NCI-H526 treated with DMSO at 0.1 percent for 48 hours (cell line): ENCODE measurements at regions not wholly inside any gene's neighbourhood (a gene's known extent, or its start where the extent isn't known, plus 50 kb on each side); places are given as distances from the start of the nearest gene placed in this dataset.
"Not testable (repeated sequence)": the region's sequence is repeated elsewhere in the genome, so short reads cannot be mapped to it uniquely, and the experiment has no call there.

Source experiments
- DNase-seq: peaks from one replicate; lab custom pipeline; 2025; lab: John Stamatoyannopoulos, UW

DNA sequence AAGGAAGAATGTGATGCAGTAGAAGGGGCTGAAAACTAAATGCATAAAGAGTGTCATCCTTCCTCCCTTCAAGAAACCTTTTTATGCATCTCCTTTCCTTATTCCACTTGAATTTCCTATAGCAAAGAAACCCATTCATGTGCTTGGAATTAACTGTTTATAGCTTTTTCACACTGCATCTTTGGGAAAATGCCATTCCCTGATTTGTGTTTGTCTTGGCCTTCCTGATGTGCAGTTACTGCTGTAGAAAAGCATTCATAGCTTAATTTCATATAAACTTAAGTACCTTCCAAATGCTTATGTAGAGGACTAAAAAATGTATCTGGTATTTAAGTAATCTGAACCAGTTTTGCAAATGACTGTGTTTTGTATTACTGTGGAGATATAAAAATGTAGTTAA lies 61.8 kb downstream of the SDR9C7 start:
- no peak for DNase-seq

GRCh38 chr12:56867216-56867615 lies 67.0 kb downstream of the SDR9C7 start:
- no peak for DNase-seq

DNA sequence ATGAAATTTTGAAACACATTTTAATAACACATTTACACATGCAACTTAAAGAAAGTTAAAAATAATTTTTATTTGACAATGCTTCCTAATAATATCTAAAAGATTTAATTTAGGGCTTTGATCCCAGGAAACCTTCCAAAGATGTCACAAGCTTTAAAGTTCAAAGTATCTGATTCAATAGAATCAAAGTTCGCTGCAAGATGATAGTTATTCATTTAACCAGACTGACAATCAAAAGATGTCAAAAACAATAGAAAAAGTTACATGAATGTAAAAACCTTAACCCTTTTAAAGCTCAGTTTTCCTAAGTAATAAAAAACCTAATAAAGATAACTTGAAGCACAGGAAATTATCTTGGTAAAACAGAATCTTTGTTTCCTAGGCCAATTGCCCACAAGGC lies 67.7 kb downstream of the SDR9C7 start:
- DNase-seq = no peak

DNA sequence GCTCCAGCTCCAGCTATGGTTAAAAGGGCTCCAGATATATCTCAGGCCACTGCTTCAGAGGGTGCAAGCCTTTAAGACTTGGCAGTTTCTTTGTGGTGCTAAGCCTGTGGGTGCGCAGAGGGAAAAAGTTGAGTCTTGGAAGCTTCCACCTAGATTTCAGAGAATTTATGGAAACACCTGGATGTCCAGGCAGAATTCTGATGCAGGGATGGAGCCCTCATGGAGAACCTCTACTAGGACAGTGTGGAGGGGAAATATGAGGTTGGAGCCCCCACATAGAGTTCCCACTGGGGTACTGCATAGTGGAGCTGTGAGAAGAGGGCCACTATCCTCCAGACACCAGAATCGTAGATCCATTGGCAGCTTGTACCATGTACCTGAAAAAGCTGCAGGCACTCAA lies 69.9 kb downstream of the SDR9C7 start:
- DNase-seq = no peak

GRCh38 chr12:56863789-56864188 lies 70.4 kb downstream of the SDR9C7 start:
- no peak for DNase-seq

- DNase-seq = no peak
Observed at GRCh38 chr12:56862264-56862663, 71.9 kb downstream of the SDR9C7 start.

GRCh38 chr12:56853392-56853978 lies 80.7 kb downstream of the SDR9C7 start:
- DNase-seq = not testable (repeated sequence)

- DNase-seq = no peak
Observed at GRCh38 chr12:56851462-56851861, 82.7 kb downstream of the SDR9C7 start.

DNA sequence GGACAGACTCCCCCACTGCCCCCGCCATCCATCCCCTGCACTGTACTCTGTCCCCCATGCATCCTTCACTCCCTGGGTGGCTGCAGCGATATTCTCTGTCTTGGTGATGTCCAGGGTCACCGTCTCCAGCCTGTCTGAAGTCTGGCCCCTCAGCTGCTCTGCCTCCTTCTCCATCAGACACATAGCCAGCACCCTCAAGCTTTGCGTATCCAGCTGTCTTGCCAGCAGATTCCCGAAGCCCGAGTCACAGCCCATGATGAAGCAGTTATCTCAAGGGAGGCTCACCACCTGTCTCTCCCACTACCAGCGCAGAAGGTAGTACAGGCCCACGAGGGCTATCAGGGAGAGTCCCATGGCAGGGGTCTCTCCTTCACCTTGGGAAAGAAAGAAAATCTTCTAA lies 77.8 kb downstream of the HSD17B6 start:
- no peak for DNase-seq

DNA sequence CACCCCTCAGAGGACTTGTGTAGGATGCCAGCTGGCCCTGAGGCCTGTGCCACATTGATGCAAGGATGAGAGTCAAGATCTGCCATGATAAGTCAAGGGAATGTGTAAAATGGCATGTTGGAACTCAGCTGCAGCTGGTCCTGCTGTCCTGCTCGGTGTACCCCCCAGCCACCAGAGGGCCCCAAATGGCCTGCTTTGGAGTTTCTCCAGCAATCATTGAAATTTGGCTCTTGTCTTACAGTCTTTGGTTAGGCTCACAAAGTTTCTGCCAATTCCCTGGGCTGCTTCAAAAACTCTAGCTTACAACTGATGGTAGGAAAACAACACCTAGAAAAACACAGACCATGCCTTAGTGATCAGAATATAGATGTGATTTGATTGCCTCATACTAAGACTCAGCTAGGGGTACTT lies 76.8 kb downstream of the HSD17B6 start:
- peak; percentile 12 for DNase-seq

DNA sequence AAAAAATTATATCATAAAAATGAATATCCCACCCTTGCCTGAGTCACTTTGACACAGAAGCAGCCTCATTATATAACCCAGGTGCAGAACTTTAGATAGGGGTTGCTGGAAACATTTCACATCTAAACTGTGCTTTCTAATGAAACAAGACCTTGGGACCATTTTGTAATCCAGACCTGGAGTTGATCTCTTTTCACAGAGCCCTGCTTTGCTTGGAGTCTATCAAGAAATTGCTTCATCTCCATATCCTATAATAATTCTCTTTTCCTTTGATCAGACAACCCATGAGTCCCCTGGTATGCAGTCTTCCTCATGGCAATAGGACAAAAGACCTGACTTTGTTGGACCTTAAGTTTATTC lies 76.3 kb downstream of the HSD17B6 start:
- DNase-seq = no peak

- no peak for DNase-seq
Observed at GRCh38 chr12:56838621-56839488, 75.7 kb downstream of the HSD17B6 start.
